ENCODE measurements at regions not wholly inside any gene's neighbourhood (a gene's known extent, or its start where the extent isn't known, plus 50 kb on each side); places are given as distances from the start of the nearest gene placed in this dataset.

DNA sequence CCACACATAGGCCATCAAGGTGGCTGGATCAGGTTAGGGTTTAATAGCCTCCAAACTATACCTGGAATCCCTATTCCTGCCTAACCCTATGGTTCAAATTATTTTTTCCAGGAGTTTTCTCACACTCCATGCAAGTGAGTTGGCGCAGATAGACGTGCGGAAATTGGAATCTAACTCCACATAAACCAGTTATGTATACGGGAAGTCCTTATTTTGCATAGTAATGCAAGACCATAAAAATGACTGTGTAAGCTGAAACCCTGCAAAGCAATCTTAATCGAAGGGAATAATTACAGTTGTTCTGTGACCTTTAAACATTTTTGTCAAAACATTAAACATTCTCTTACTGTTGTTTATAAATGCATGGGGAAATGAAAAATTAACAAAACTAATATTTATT lies 200.1 kb upstream of the SIX2 start:
- no peak for DNase-seq

DNA sequence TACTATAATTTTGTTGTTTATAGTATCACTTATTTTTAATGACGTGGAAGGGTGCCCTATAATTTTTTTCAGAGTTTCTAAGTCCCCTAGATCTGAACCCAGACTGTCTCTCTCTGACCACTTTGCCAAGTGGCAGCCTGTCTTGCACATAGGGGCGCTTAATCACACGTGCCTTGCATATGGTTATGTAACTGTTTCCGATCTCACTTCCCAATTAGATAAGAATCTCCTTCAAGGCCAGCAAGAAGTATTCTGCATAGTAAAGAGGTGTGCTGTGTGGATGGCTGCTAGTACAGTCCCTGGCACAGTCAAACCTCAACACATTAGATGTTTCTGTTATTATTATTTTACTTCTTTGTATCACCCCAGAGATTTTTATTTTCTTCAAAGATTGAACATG lies 197.8 kb upstream of the SIX2 start:
- DNase-seq = no peak

DNA sequence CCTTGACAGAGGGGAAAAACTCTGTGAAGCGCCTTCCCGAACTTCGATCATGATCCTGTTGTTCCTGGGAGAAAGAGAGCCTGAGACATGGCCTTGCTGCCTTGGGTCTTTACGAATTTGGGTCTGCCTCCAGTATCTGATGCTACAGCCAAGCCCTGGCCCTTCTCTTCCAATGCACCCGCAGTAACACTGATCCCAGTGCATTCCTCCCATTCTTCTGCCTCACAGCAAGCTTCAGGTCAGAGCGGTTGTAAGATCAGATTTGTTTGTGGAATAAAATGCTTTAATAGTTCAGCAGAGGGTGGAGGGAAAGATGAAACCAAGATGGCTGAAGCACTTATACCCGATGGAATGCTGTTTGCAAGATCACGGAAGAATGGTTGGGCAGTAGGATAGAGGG lies 196.7 kb upstream of the SIX2 start:
- no peak for DNase-seq

DNA sequence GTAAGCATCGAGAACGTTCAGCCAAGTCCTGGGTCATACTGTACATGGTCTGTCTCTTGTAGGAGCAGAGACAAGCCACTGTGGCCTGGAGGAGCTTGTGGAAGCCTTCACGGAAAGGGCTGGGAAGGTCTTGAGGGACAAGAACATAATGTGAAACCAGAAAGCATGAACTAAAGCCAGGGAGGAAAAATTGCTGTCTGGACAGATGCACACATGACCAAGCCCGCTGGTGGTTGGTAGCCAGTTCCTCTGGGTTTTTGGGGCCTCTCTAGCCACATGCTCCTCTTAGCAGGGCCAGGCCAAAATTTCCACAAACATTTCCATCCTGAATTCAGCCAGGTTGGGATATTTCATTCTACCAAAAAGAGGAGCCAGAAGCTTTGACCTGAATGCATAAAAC lies 196.2 kb upstream of the SIX2 start:
- no peak for DNase-seq

DNA sequence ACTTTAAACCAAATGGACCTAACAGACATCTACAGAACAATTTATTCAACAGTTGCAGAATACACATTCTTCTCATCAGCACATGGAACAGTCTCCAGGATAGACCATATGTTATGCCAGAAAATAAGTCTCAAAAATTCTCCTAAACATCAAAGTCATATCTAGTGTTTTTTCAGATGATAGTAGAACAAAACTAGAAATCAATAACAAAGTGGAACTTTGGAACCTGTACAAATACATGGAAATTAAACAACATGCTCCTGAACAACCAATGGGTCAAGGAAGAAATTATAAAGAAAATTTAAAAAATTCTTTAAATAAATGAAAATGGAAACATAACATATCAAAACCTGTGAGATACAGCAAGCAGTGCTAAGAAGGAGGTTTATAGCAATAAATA lies 194.1 kb upstream of the SIX2 start:
- DNase-seq = no peak

DNA sequence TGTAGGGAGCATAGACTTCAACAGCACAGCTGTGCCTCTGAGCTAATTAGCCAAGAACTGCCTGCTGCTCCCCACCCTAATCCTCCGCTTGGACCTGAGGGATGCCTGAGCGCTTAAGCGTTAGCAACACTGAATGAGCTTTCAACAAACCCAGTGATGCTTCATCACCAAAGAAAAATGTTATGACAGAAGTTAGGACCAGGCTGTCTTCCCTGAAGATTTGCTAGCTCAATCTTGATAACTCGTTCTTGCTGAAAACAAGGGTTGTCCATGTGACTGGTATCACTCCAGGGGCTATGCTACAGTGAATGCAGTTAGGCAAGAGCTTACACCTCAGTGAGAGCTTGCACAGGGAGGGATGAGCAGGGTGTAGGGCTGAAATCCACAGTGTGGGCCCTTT lies 190.7 kb upstream of the SIX2 start:
- DNase-seq = no peak

DNA sequence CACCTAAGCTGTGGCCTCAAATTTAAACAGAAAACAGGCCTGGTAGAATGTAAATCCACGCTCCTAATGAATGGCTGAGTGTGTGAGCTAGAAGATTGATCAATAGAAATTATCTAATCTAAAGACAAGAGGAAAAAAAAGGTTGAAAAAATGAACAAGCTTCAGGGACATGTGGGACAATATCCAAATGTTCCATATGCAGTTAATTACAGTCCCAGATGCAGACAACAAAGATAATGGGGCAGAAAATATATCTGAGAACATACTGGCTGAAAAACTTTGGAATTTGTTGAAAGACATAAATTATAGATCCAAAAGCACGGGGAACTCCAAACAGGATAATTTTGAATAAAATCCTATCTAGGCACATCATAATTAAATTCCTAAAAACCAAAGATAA lies 186.7 kb upstream of the SIX2 start:
- DNase-seq = no peak

DNA sequence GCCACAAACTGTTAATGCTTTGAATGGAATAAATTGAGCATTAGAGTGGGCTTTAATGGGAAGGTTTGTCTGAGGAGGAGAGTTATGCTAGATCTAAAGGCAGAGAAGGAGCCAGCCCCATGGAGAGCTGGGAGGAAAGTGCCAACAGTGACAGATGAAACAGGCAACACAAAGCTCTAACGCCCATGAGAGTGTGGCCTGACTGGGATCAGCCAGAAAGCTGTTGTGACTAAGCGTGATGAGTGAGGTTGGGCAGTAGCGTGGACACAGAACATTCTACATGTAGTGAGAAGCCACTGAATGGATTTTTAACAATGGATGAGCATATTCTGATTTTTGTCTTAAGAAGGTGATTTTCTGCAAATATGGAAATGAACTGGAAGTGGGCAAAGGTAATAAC lies 185.3 kb upstream of the SIX2 start:
- DNase-seq = no peak

DNA sequence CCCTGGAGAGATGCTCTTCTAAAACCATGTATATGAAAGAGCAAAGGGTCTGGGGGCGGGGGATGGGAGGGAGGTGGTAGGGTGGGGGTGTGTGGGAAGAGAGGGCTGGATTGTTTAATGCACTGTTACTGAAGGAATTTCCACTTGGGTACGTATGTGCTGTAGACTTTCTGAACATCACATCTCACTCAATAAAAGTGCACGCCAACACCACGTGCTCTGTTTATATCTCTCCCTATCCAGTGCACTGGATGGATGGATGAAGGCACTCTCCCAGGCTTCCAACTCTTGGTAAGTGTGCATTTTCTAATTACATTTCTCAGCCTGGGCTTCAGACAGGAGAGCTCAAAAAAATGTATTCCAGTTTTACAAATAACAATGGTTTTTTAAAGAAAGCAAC lies 184.3 kb upstream of the SIX2 start:
- no peak for DNase-seq

DNA sequence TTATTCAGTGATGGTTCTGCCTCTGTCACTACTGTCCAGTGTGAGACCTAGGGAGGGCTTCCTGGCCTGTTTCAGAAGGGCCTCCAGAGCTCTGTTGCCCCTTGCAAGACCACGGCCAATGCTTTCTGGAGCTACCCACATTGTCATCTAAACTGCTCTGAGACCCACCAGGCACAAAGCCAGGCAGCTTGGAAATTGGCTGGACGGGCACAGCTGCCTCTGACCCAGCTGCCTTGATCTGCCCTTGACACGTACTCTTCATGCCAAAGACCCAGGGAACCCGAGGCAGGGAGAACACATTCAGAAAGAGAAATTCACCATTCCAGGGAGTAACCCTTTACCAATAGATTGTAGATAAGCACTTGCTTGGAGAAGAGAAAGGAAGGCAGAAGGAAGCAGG lies 183.7 kb upstream of the SIX2 start:
- DNase-seq = no peak

DNA sequence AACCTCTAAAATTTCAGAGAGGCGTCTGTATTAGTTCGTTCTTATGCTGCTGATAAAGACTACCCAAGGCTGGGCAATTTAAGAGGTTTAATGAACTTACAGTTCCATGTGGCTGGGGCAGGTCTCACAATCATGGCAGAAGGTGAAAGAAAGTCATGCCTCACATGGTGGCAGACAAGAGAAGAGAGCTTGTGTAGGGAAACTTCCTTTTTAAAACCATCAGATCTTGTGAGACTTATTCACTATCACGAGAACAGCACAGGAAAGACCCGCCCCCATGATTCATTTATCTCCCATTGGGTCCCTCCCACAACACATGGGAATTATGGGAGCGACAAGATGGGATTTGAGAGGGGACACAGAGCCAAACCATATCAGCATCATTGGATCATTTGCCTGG lies 183.2 kb upstream of the SIX2 start:
- DNase-seq = no peak

DNA sequence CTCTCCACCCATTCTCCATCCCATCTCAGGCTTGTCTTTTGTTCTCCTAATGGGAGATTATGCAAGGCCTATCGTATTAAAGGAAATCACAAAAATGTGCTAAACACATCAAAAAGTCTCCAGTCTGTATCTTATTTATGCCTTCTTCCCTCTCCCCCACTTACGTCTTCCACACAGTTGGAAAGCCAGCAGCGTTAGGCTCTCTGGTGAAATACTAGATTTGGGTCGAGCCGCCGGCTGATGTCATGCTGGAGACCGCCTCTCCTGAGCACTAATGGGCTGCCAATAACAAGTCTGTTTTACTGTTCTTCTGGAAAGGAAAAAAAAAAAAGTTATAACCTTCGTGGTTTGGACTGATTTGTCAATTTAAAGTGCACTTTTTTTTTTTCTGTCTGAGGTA lies 182.7 kb upstream of the SIX2 start:
- no peak for DNase-seq

DNA sequence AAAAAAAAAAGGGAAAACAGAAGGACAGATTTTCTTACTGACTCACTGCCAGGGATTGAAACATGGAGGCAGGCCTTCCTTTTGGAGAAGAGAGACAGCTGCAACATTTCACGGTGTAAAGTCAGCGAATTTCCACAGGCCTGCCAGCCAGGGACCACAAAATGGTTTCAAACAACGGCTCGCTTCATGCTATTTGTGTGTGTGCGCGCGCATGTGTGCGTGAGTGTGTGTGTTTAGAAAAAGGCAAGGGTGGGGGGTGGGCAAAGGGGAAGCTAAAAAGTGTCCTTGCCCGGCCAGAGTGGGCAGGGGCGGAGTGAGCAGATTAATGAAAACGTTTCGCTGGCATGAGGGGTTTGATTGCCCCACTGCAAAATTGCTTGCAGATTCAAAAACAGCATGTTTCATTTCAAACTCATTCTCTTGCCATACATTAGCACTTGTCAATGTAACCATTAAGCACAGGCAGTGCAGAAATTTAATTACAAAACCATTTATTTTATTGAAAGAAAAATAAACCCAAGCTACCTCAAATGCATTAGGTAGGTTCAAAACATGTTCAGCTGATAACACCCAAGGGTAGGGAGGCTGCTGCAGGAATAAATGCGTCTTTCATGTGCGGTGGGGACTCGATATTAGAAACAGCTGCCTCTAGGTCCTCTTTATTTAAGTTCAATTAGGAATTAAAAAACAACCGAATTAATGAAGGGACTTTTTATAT lies 182.1 kb upstream of the SIX2 start:
- DNase-seq = no peak

DNA sequence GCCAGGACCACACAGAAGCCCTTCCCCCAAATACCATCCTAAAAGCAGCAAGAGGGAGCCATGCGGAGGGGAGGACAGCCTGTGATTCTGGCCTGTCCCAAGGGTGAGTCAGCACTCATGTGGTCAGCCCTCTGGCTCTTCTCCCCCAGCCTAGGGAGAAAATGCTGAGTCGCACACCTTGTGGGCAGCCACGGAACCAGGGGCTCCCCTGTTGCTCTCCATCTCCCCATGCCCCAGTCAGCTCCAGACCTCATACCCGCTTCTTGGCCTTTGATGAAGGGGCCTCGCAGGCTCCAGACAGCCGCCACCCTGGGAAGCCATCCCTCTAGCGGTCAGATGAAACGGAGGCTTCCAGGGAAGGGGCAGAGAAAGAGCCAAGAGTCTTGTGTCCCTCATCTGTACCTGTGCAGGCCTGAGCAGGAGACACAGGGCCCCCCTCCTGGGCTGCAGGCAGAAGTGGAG lies 181.3 kb upstream of the SIX2 start:
- no peak for DNase-seq

DNA sequence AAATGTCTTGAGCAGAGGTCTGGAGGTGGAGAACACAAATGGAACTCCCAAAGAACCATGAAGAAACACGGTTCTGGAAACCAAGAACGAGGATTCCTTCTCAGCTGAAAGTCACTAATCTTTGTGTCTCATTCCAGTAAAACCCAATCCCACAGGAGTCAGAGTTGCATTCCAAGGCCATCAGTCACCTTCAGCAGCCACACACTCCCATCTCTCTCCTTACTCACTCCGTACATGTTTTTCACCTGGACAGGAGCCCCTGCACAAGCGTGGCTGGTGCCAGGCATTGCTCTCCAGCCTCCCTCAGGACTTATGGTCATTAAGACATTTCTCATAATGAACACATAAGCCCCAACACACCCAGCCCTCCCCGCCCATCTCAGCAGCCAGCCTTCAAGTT lies 175.4 kb upstream of the SIX2 start:
- no peak for DNase-seq

DNA sequence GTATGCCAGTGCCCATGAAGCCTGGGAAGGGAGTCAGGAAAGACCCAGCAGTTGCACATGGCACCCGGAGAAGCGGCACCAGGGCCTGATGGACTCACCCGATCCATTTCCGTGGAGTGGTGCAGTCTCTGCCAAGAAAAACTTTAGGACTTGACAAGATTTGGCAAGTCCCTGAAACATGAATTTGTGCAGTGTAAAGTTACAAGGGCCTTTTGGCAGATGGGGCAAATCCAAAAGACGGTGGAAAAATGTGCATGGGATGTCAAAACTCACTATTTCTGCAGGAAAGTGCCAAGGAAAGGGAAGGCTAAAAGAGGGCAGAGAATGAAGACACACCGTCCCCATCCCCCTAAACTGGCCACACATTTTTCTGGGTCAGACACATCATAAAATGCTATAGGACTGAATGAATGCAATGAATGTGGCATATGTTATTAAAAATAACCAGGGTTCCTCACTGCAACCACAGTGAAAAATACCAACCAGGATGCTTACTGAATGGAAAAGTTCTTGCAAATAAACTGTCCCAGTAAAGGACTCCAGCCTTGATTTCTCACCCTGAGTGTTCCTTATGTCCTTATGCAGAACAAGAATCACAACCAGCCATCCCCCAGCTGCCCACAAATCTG lies 173.5 kb upstream of the SIX2 start:
- no peak for DNase-seq

DNA sequence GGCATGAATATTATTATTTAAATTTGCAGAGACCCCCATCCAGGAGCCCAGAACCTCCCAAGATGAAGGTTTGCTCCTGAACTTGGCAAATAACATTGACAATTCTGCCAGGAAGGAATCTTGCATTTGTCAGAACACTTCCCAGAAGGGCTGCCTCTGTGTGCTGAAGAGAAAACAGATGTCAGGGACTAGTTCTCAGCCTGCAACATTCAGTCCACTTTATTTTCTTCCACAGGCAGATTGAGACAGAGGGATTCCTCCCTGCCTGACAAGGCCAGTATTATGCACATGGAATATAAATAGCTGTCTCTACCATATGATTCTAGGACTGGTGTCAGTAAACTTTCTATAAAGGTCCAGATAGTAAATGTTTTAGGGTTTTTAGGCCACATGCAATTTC lies 171.5 kb upstream of the SIX2 start:
- no peak for DNase-seq

DNA sequence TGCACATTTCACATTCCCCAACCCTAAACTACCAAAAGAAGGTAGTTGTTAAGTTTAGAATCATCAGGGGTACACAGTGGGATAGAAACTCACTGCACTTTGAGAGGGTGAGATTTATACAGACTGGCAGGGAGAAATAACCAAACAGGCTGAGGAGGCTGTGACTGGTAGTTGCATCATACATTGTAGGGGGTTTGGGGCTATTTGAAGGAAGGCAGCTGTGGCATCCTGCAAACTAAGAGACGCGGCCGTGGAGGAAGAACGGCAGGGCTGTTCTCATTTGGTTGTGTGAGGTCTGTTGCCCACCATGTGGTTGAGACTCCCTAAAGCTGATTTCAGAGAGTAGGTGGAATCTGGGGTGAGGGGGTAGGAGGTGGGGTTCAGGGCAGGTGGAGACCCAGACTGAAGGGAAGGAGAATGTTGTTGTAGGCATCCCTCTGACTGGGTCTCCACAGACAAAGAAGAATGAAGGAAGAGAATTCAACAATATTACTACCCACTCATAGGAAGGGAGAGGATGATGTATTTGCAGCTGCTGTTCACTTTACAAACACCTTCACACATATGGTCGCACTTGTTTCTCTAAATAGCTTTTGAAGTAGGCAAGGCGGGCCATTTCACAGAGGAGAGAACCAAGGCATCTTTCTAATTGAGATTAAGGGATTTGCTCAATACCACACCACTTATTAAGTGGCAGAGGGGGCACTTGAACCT lies 170.9 kb upstream of the SIX2 start:
- DNase-seq = no peak

DNA sequence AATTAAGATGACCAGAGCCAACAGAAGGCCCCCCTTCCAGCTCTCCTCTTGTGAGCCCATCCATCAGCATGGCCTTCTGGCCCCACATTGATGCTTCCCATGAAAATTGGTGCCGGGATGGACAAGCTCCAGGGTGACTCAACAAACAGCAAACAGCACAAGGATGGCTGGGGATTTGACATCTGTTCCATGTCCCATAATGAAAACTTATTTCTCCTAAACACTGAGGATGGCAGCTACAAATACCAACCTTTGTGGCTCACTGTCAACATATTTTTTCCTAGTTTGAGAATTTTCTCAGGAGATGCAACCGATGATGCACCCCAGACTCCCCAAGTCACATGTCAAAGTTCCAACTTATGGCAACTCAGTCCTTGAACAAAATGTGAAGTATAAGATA lies 169.6 kb upstream of the SIX2 start:
- DNase-seq = no peak

DNA sequence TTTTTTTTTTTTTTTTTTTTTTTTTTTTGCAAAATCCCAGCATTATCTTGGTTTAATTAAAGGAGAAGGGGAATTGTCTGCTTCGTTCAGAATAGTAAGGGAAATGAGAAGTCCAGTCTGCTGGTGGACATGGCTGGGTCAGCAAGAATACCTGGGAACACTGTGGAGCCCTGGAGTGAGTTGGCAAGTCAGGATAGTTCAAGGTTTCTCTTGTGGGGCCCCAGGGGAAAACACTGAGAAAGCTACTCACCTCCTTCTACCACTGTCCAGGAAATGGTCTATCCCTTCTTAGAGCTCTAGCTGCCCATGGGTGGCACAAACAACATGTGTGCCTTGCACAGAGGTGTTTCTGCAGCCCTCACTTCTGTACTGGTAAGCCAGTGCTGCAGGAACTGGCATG lies 169.1 kb upstream of the SIX2 start:
- no peak for DNase-seq

DNA sequence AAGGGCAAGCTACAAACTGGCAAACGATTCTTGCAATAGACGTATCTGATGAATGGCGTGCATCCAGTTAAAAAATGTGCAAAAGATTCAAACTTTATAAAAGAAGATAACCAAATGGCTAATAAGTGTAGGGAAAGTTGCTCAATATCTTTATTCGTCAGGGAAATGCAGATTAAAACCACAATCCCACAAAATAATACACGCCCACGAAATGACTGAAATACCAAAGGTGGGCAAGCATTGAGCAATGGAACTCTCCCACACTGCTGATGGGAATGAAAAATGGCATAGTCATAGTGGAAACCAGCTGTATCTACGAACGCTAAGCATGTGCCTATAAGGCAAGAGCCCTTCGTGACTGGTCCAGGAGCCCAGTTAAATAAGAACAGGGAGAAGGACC lies 168.6 kb upstream of the SIX2 start:
- DNase-seq = no peak

DNA sequence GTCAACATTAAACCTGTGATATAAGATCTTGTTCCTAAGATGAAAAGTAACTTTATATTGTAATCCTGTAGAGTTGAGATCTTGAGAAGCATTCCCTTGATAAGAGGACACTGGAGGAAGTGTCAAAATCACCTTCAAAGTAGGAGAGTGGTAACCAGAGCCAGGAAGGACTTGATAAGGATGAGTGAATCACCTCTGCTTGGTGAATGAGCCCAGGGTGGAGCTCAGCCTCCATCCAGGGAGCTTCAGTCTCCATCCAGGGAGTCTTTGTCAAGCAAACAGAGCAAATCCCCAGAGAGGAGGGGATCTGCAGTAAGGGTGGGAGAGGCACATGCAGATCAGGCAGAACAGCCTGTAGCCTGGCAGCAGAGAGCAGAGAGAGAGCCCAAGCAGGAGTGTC lies 167.1 kb upstream of the SIX2 start:
- no peak for DNase-seq

DNA sequence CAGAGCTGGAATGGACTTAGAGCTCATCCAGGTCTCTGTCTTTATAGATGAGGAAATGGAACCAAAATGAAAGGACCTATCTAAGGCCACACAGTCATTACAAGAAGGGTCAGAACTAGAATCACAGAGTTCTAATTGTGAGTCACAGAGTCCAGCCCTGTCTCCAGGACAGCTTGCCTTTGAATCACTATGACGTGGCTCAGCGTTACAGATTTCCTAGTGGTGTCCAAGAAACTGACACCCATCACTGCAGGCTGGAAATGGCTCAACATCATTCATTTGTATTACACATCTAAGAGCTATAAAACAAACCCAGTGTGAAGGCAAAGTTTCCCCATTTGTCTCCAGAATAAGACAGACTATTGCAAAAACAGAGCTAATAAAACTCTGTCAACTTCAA lies 164.3 kb upstream of the SIX2 start:
- DNase-seq = no peak

DNA sequence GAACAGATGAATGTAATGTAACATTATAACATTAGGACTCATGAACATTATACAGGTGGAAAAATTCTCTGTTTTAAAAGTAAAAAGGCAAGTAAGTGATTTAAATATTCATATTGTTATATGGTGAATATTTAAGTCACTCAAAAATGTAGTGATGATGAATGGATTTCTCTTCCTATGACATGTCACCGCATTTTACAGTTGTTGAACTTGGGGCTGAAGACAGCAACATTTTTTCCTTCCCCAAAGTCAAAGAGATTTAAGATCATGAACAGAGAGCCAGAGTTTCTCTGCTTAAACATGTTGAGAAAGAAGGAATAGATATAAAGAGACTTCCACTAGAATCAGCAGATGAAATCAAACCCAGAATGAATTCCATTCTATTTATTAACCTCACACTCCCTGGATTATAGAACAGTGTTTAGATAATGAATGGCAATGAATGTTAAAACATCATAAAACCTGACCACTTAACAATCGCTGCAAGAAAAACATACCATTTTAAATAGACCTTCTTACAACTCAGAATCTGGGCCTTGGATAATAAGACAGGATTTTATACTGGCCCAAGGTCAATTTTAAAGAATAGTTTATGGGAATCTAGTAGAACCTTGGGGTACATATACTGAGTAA lies 163.6 kb upstream of the SIX2 start:
- no peak for DNase-seq

Data from stimulated activated CD4-positive, alpha-beta T cell treated with anti-CD3 and anti-CD28 coated beads, Interleukin-15, amount 100 ng/mL, for 24 hours (primary cell).